NCI-H82 (cell line): ENCODE measurements at regions not wholly inside any gene's neighbourhood (a gene's known extent, or its start where the extent isn't known, plus 50 kb on each side); places are given as distances from the start of the nearest gene placed in this dataset.
"Not testable (repeated sequence)": the region's sequence is repeated elsewhere in the genome, so short reads cannot be mapped to it uniquely, and the experiment has no call there.

ENCODE experiments used
- DNase-seq: peaks from one replicate; lab custom pipeline; 2025; lab: John Stamatoyannopoulos, UW

- no peak for DNase-seq
Observed at GRCh38 chr17:53335443-53335842, 487.3 kb upstream of the KIF2B start.

- no peak for DNase-seq
Observed at GRCh38 chr17:53330756-53331155, 492.0 kb upstream of the KIF2B start.

- no peak for DNase-seq
Observed at GRCh38 chr17:53321651-53322050, 501.1 kb upstream of the KIF2B start.

- DNase-seq, result no peak
Observed at GRCh38 chr17:53319947-53320346, 502.8 kb upstream of the KIF2B start.

- DNase-seq, result no peak
Observed at GRCh38 chr17:53316988-53317387, 505.7 kb upstream of the KIF2B start.

- DNase-seq, result no peak
Observed at GRCh38 chr17:53316073-53316472, 506.7 kb upstream of the KIF2B start.

- no peak for DNase-seq
Observed at GRCh38 chr17:53314521-53314920, 508.2 kb upstream of the KIF2B start.

- DNase-seq, result no peak
Observed at GRCh38 chr17:53313746-53314145, 509.0 kb upstream of the KIF2B start.

- no peak for DNase-seq
Observed at GRCh38 chr17:53278466-53278865, 544.3 kb upstream of the KIF2B start.

GRCh38 chr17:53273126-53273525 is 549.6 kb upstream of the KIF2B start:
- no peak for DNase-seq

- DNase-seq, result no peak
Observed at GRCh38 chr17:53270936-53271335, 551.8 kb upstream of the KIF2B start.

- DNase-seq, result no peak
Observed at GRCh38 chr17:53264730-53265129, 558.0 kb upstream of the KIF2B start.

GRCh38 chr17:53253956-53254597 is 568.6 kb upstream of the KIF2B start:
- no peak for DNase-seq

- DNase-seq, result no peak
Observed at GRCh38 chr17:53249036-53249435, 573.7 kb upstream of the KIF2B start.

- no peak for DNase-seq
Observed at GRCh38 chr17:53234138-53234537, 588.6 kb upstream of the KIF2B start.

- DNase-seq, result no peak
Observed at GRCh38 chr17:53227514-53227913, 595.2 kb upstream of the KIF2B start.

- DNase-seq, result no peak
Observed at GRCh38 chr17:53227111-53227510, 595.6 kb upstream of the KIF2B start.

- DNase-seq, result no peak
Observed at GRCh38 chr17:53219821-53220220, 602.9 kb upstream of the KIF2B start.

GRCh38 chr17:53218723-53219122 is 604.0 kb upstream of the KIF2B start:
- DNase-seq, result no peak

- no peak for DNase-seq
Observed at GRCh38 chr17:53217311-53217710, 605.4 kb upstream of the KIF2B start.

GRCh38 chr17:53208935-53209334 is 613.8 kb upstream of the KIF2B start:
- DNase-seq, result not testable (repeated sequence)

- no peak for DNase-seq
Observed at GRCh38 chr17:53193044-53193443, 629.7 kb upstream of the KIF2B start.

- DNase-seq, result peak; percentile 11
Observed at GRCh38 chr17:53191878-53192277, 630.8 kb upstream of the KIF2B start.

- no peak for DNase-seq
Observed at GRCh38 chr17:53186001-53186400, 636.7 kb upstream of the KIF2B start.

- no peak for DNase-seq
Observed at GRCh38 chr17:53176629-53177028, 646.1 kb upstream of the KIF2B start.
